Activated naive CD4-positive, alpha-beta T cell treated with anti-CD3 and anti-CD28 coated beads, Interleukin-2, amount 10 ng/mL, durations not matched to agents 7 days and 5 days (primary cell): ENCODE measurements at regions not wholly inside any gene's neighbourhood (a gene's known extent, or its start where the extent isn't known, plus 50 kb on each side); places are given as distances from the start of the nearest gene placed in this dataset.

Experiments used
- CTCF ChIA-PET: fragments of 350-600 bp; sonication (Branson Sonifier 250); formaldehyde crosslinking; loops from one replicate; lab custom pipeline; 2021; ENCODE audit warnings: antibody characterized with exemption; lab: Charles Lee
- DNase-seq: peaks from one replicate; pipeline ENCODE4 v3.0.0-alpha.2; 2020
- H3K27ac Mint-ChIP-seq: one replicate; pipeline ENCODE4 v1.8.0; 2021; ENCODE audit warnings: mild to moderate bottlenecking, moderate library complexity, mixed read lengths
- H3K27me3 Mint-ChIP-seq: one replicate; pipeline ENCODE4 v1.8.0; 2021; ENCODE audit warnings: mild to moderate bottlenecking, mixed read lengths
- H3K36me3 Mint-ChIP-seq: one replicate; pipeline ENCODE4 v1.8.0; 2021; ENCODE audit warnings: mixed read lengths
- H3K4me1 Mint-ChIP-seq: one replicate; pipeline ENCODE4 v1.8.0; 2021; ENCODE audit warnings: mixed read lengths
- H3K4me3 Mint-ChIP-seq: one replicate; pipeline ENCODE4 v1.8.0; 2021; ENCODE audit warnings: mild to moderate bottlenecking, moderate library complexity, mixed read lengths
- H3K9me3 Mint-ChIP-seq: one replicate; pipeline ENCODE4 v1.8.0; 2021; ENCODE audit warnings: mixed read lengths

DNA sequence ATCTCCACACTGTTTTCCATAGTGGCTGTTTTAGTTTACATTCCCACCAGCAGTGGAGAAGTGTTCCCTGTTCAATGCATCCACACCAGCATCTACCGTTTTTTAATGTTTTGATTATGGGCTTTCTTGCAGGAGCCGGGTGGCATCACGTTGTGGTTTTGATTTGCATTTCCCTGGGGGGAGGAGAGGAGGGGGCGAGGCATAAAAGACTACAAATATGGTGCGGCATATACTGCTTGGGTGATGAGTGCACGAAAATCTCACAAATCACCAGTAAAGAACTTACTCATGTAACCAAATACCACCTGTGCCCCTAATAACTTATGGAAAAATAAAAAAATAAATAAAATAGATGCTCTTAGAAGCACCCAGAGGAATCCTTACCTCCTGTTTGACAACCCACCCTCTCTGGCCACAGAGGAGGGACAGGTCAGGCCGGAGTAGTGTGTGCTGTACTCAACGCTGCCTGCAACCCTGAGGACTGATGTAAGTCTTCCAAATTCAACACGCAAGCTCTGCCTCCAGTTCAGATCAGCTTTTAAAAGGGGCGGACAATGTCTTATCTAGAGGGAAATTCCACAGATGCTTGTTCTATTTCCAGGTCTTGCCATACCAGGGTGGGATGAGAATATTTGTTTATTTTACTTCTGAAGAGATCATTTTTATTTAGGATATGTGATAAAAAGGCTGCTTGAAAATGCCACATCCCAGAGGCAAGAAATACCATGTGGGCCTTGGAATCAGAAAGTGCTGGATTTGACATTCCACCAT lies 329.6 kb upstream of the B3GAT1 start:
- no peak overlapping the region for H3K4me3 Mint-ChIP-seq
- H3K9me3 Mint-ChIP-seq = no peaks in the 10 kb centered on the region
- H3K36me3 Mint-ChIP-seq = no peaks in the 10 kb centered on the region
- no peaks in the 10 kb centered on the region for H3K27me3 Mint-ChIP-seq
- DNase-seq = no peak
- CTCF ChIA-PET = no interaction called here
- no peak overlapping the region for H3K27ac Mint-ChIP-seq
- no peaks in the 10 kb centered on the region for H3K4me1 Mint-ChIP-seq

DNA sequence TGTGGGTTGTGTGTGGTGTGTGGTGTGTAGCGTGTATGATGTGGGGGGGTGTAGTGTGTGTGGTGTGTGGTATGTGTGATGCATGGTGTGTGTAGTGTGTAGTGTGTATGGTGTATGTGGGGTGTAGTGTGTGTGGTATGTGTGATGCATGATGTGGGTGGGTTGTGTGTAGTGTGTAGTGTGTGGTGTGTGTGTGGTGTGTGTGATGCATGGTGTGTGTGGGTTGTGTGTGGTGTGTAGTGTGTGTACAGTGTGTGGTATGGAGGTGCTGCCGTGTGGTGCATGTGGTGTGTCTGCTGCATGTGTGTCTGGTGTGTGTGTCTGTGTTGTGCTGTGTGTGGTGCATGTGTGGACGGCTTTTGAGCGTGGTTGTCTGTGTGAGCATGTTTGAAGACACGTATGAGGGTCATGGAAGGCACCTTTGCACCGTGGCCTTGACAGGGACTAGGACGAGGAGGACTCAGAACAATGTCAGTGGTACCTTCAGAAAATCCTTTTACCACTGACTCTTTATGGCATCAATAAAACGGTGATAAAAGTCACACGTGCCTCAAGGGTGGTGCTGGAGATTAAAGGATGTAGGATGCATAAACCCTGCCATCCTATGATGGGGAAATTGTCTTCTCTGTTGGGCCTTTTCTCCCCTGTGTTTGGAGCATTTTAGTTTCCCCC lies 328.7 kb upstream of the B3GAT1 start:
- Mint-ChIP-seq H3K4me1 (no peaks in the 10 kb centered on the region), H3K9me3 (no peaks in the 10 kb centered on the region), H3K27ac (no peak overlapping the region), H3K4me3 (no peak overlapping the region), H3K27me3 (peaks cover 4% of the 10 kb centered on the region), H3K36me3 (no peaks in the 10 kb centered on the region)
- DNase-seq = no peak
- CTCF ChIA-PET = no interaction called here

DNA sequence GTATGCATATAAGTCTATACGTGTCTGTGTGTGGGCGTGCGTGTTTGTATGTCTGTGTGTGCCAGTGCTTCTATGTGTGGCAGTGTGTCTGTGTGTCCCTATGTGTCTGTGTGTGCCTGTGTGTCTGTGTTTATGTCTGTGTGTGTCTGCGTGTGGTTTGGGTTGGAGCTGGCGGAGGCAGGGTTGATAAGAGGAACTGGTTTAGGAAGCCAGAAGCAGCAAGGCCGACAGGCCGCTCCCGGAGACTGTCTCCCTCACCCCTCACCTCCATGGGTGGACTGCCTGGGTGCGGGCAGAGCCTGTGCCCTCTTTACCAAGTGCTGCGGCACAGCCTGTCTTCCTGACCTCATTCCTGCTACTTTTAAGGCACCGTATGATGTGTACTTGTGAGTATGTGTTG lies 327.1 kb upstream of the B3GAT1 start:
- Mint-ChIP-seq H3K27me3 (peaks cover 7% of the 10 kb centered on the region), H3K36me3 (no peaks in the 10 kb centered on the region), H3K27ac (no peak overlapping the region)

DNA sequence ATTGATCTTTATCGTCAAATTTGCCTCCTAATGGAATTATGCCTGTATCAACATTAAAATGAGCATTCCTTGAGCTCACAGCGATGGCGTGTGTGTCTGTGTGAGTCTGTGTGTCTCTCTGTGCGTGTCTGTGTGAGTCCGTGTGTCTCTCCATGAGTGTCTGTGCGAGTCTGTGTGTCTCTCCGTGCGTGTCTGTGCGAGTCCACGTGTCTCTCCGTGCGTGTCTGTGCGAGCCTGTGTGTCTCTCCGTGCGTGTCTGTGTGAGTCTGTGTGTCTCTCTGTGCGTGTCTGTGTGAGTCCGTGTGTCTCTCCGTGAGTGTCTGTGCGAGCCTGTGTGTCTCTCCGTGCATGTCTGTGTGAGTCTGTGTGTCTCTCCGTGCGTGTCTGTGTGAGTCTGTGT lies 326.5 kb upstream of the B3GAT1 start:
- no peak overlapping the region for H3K27ac Mint-ChIP-seq
- no peak overlapping the region for H3K4me3 Mint-ChIP-seq
- DNase-seq = no peak
- no peaks in the 10 kb centered on the region for H3K9me3 Mint-ChIP-seq
- no peaks in the 10 kb centered on the region for H3K36me3 Mint-ChIP-seq
- CTCF ChIA-PET = no interaction called here
- H3K4me1 Mint-ChIP-seq = no peaks in the 10 kb centered on the region
- H3K27me3 Mint-ChIP-seq = peaks cover 7% of the 10 kb centered on the region

More for the DNA sequence above, 327.1 kb upstream of the B3GAT1 start:
- no peak for DNase-seq
- Mint-ChIP-seq H3K4me1 (no peaks in the 10 kb centered on the region), H3K9me3 (no peaks in the 10 kb centered on the region), H3K4me3 (no peak overlapping the region)
- CTCF ChIA-PET = no interaction called here

DNA sequence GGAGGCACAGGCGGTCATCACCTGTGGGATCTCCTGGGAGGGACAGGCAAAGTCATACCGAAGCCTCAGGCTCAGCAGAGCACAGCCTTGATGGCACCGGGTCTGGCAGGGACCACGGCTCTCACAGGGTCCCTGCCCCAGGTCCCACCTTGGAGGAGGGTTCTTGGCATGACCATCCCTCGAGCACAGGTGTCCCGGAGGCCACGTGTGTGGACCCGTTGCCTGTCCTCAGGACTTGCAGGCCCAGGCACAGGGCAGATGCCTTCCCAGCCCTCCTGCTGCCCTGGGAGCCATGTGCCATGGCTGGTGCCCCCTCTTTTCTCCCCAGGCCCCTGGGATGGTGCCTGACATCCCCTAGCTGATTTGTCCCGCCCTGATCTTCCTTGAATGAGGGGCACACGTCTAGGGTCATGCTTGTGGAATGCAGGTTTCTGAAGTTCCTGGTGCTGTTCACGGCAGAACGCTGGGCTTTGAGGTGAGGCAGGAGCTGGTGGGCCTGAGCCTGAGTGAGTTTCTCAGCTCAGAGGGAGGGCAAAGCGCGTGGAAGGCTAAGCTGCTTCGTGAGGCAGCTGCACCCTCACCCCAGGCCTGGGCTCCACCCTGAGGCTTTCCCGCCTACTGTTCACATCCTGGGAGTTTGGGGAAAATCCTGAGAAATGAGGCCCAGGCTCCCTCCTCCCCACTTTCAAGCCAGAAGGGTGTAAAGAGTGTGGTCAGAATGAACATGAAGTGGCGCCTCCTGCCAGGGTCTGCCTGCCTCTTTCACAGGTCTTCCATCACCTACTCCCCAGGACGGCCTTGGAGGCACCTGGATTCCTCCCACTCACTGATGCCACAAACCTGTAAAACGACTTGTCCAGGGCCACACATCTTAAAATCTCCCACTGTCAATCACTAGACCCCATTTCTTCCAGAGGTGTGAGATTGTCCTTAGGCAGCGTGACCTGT lies 325.8 kb upstream of the B3GAT1 start:
- no peak for DNase-seq
- H3K4me1 Mint-ChIP-seq = no peaks in the 10 kb centered on the region
- no peak overlapping the region for H3K27ac Mint-ChIP-seq
- H3K27me3 Mint-ChIP-seq = peaks cover 11% of the 10 kb centered on the region
- H3K36me3 Mint-ChIP-seq = no peaks in the 10 kb centered on the region
- H3K4me3 Mint-ChIP-seq = no peak overlapping the region
- CTCF ChIA-PET = no interaction called here
- H3K9me3 Mint-ChIP-seq = no peaks in the 10 kb centered on the region

DNA sequence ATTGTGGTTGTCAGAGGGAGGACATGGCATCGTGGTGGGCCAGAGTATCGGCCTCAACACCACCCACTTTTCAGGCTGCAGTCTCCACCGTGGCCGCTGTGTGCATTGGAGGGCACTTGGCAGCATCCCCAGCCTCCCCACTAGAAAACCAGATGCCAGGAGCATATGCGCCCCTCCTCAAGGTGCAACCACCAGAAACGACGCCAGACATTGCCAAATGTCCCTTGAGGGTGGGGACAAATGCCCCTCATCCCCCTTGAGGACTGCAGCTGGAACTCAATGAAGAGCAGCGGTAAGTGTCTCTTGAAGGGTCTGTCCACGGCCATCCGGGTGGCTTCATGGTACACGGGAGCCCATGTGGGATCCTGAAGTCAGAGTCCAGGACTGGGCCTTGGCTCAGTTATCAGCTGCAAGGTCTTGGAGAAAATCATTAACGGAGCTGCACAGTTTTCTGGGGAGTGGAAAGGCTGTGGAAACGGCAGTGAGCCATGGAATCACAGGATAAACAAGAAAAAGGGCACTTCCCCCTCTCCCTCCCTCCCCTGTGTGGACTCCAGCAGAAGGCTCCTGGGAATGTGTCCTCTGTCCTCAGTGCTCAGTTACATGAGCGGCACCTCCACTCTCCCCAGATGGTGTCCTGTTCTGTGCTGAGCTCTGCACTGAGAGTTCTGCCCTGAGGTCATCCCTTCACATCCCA lies 324.4 kb upstream of the B3GAT1 start:
- Mint-ChIP-seq H3K27ac (no peak overlapping the region), H3K4me3 (no peak overlapping the region), H3K4me1 (no peaks in the 10 kb centered on the region), H3K36me3 (no peaks in the 10 kb centered on the region), H3K27me3 (peaks cover 11% of the 10 kb centered on the region), H3K9me3 (no peaks in the 10 kb centered on the region)
- CTCF ChIA-PET = no interaction called here
- no peak for DNase-seq

DNA sequence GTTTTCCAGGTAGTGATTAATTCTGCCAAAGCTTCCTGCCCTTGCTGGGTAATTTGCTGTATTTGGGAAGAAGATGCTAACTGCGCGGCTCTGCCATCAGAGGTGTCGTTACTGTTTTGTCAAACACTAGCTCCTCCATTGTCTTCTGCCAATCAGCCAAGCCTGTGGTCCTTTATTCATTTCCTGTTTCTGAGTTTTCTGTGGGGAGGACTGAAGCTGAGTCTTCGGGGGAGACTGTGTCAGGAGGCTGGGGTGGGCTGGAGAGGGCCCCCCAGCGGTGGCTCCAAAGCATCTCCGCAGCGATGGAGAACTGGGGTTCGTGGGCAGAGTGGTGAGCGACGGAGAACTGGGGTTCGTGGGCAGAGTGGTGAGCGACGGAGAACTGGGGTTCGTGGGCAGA lies 322.9 kb upstream of the B3GAT1 start:
- Mint-ChIP-seq H3K4me3 (no peak overlapping the region), H3K27ac (no peak overlapping the region), H3K27me3 (peaks cover 15% of the 10 kb centered on the region), H3K36me3 (no peaks in the 10 kb centered on the region), H3K9me3 (no peaks in the 10 kb centered on the region), H3K4me1 (no peaks in the 10 kb centered on the region)
- CTCF ChIA-PET = no interaction called here
- no peak for DNase-seq

DNA sequence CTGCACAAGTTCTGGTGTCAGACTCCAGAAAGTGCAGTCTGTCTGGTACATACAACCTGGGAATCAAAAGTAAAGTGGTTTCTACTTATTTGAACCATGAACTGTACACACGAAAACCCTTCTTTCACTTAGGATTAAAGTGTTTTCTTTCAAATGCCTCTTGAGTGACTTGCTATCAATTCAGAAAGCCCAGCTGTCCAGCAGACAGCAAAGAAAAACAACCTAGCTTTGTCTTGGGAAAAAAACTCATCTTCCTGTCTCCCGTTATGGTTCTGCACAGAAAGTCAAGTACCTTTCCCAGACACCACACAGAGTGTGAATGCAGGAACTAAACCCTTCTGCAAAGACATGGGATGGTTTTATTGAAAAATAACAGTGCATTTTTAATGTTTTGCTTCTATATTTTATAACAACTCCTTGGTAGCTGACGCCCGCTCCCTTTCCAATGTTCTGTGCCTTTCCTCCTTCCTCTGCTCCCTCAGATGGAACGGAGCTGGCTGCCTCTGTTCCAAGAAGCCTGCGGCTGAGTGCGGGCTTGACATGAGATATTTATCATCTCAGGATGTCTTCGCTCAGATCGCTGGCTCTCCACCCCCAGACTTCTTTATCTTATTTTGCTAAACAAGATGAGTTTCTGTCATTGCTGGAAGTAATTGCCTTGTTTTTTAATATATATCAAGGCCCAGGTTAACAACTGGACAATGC lies 322.3 kb upstream of the B3GAT1 start:
- Mint-ChIP-seq H3K4me1 (no peaks in the 10 kb centered on the region), H3K4me3 (no peak overlapping the region), H3K27ac (no peak overlapping the region), H3K27me3 (peaks cover 15% of the 10 kb centered on the region), H3K9me3 (no peaks in the 10 kb centered on the region), H3K36me3 (no peaks in the 10 kb centered on the region)
- no peak for DNase-seq
- CTCF ChIA-PET = no interaction called here

DNA sequence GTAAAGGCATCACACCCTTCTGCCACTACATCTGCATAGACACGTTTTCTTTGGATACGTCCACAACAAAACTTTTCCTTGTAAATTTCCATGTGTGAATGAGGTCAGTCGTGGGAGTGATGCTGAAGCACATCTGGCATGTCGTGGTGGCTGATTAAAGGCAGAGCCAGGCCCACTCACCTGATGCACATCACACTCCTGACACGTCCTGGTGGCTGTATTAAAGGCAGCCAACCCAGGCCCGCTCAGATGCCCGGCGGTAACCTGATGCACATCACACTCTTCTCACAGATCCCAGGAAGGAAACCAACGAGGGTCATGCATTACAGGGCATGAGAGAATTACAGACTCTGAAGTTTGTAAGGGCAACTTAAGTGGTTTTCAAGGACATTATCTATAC lies 321.6 kb upstream of the B3GAT1 start:
- H3K4me3 Mint-ChIP-seq = no peak overlapping the region
- peaks cover 15% of the 10 kb centered on the region for H3K27me3 Mint-ChIP-seq
- no peaks in the 10 kb centered on the region for H3K9me3 Mint-ChIP-seq
- H3K36me3 Mint-ChIP-seq = no peaks in the 10 kb centered on the region
- DNase-seq = no peak
- no peak overlapping the region for H3K27ac Mint-ChIP-seq
- H3K4me1 Mint-ChIP-seq = no peaks in the 10 kb centered on the region
- CTCF ChIA-PET = no interaction called here

DNA sequence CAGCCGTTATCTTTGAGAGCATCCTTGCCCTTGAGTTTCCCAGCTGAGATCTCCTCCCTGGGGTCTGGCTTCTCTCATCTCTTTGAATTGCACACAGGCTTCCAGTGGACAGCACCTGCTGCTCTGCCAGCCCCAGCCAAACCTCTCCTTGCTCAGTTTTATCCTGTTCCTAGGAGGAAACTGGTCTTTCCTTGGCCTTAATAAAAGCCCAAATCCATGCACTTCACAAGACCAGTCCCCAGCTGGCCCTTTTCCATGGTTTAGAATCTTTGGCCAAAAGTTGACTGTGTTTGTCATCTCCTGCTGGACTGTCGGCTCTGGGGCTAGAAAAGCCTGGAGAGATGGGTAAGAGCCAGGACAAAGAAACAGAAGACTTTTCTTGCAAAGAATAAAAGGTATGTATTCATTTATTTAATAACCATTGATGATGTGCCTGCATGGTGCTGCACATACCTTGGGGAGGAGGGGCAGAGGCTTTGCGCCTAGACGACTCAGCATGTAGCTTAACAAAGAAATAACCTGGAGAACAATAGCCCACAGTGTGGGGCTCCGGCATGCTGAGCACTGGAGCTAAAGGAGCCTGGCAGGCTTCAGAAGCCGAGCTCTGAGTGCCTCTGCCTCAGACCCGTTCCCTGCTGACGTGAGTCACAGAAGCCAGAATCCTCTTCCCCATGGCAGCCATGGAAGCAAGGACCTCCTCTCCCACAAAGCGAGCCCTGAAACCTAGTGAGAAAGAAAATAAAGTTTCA lies 319.3 kb upstream of the B3GAT1 start:
- CTCF ChIA-PET = no interaction called here
- Mint-ChIP-seq H3K9me3 (no peaks in the 10 kb centered on the region), H3K36me3 (no peaks in the 10 kb centered on the region), H3K4me1 (no peaks in the 10 kb centered on the region), H3K4me3 (no peak overlapping the region), H3K27me3 (peaks cover 15% of the 10 kb centered on the region), H3K27ac (no peak overlapping the region)
- DNase-seq = no peak

DNA sequence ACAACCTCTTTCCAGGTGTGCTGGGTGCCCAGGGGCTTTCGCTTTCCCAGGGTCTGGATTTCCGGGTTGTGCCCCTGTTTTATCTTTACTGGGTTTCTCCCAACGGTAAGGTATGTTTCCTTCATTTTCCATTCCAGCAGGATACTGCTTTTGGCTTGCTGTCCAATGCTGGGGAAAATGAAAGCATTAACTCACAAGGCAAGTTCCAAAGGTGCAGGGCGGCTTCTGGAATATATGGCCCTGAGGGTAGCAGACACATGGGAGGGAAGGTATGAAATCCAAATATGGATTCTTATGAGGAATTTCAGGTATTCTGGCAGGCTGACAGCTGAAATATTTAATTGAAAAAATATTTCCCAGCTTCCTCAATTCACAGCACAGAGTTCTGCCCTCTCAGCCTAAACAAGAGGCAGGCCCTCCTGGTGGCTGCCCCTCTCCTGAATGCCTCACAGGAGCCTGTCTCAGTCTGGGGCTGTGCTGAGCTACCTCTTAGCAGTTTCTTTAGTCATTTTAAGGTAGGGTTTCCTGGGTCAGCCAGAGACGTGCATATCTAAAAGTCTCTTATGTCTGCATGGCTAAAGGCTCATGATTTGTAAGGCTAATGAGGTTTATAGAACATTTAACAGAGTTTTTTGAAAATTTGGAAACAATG lies 318.6 kb upstream of the B3GAT1 start:
- Mint-ChIP-seq H3K9me3 (no peaks in the 10 kb centered on the region), H3K27ac (no peak overlapping the region), H3K27me3 (peaks cover 11% of the 10 kb centered on the region), H3K4me3 (no peak overlapping the region), H3K36me3 (no peaks in the 10 kb centered on the region), H3K4me1 (no peaks in the 10 kb centered on the region)
- CTCF ChIA-PET = no interaction called here
- DNase-seq = no peak

DNA sequence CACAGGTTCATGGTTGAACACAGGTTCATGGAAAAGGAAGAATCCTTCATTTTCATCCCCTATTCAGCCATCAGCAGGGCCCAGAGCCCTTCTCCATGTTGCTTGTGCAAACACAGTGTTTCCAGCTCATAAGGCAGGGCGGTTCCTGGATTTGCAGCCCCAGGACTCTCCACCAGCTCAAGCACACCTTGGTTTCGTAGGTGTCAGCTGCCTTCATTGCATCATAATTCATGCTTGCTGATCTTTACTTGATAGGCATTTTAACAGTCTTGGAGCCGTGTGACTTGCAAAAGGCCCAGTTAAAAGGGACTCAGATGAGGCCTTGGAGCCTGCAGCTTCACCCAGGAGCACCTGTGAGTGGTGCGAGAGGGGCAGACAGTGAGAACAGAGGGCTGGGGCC lies 318.1 kb upstream of the B3GAT1 start:
- Mint-ChIP-seq H3K36me3 (no peaks in the 10 kb centered on the region), H3K4me3 (no peak overlapping the region), H3K27me3 (peaks cover 17% of the 10 kb centered on the region), H3K27ac (no peak overlapping the region), H3K9me3 (no peaks in the 10 kb centered on the region), H3K4me1 (no peaks in the 10 kb centered on the region)
- CTCF ChIA-PET = no interaction called here
- DNase-seq = no peak

DNA sequence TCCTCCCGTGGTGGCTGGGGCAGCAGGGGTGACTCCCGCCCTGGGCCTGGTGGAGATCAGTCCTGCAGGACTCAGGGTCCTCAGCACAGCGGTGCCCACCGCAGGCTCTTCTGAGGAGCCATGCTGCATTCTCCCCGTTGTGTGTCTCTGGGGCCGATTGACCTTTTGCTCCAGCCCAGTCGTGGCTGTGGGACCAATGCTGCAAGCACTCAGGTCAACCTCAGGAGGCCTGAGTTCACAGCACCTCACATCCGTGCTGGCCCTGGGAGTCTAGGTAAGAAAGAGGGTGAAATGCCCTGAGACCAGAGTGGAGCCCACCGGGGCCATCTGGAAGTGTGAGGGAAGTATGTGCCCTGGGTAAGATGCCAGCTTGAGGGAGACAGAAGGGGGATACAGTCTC lies 316.1 kb upstream of the B3GAT1 start:
- H3K9me3 Mint-ChIP-seq = no peaks in the 10 kb centered on the region
- peaks cover 14% of the 10 kb centered on the region for H3K27me3 Mint-ChIP-seq
- H3K4me1 Mint-ChIP-seq = no peaks in the 10 kb centered on the region
- no peak for DNase-seq
- CTCF ChIA-PET = no interaction called here
- no peaks in the 10 kb centered on the region for H3K36me3 Mint-ChIP-seq
- no peak overlapping the region for H3K27ac Mint-ChIP-seq
- H3K4me3 Mint-ChIP-seq = no peak overlapping the region
